HCT116 (cell line): ENCODE measurements at regions not wholly inside any gene's neighbourhood (a gene's known extent, or its start where the extent isn't known, plus 50 kb on each side); places are given as distances from the start of the nearest gene placed in this dataset.

Experiments
- ATAC-seq: fragments of 200-7000 bp; cut with Tn5 transposase; 2 replicates; pipeline ENCODE4 v1.9.1; 2020; ENCODE audit warnings: mild to moderate bottlenecking, moderate library complexity
- BruUV-seq: library from RNA; stranded (reverse); fragments of 400-500 nt; replicated peaks from 2 replicates; lab custom pipeline; 2021; lab: Mats Ljungman, UMichigan
- CTCF ChIA-PET: fragments of 300-600 bp; sonication (Branson Sonifier 250); formaldehyde crosslinking; loops from one replicate; lab custom pipeline; 2021; ENCODE audit warnings: antibody characterized with exemption; lab: Charles Lee
- POLR2A ChIA-PET: fragments of 300-600, 350-600 bp; sonication (Branson Sonifier 250); formaldehyde crosslinking; loops from one replicate; lab custom pipeline; 2021; ENCODE audit warnings: antibody characterized with exemption; lab: Charles Lee
- RAD21 ChIA-PET, 2 experiments: fragments of 300-600 bp; sonication (Branson Sonifier 250); formaldehyde crosslinking; loops; one replicate each; lab custom pipeline; 2023; ENCODE audit warnings: low total read pairs in 2 of 2; ENCODE audit not compliant: uncharacterized antibody in 2 of 2, unreplicated experiment in 2 of 2, low non-redundant PET in 1 of 2; lab: Charles Lee
- DNase-seq: peaks from one replicate; pipeline ENCODE4 v3.0.0-alpha.2; 2010; ENCODE audit warnings: low read depth, low spot score
- H2AFZ ChIP-seq: fragments of 200-600 bp; shearing (Covaris generic), sonication (generic); 2 replicates; pipeline ENCODE4 v1.6.1; 2017; ENCODE audit warnings: low read depth, mixed run types, mixed read lengths, antibody characterized with exemption, low read length; ENCODE audit not compliant: poor library complexity, severe bottlenecking
- H3K27ac ChIP-seq: 2 replicates; pipeline ENCODE4 v1.5.1; 2012; ENCODE audit warnings: low read depth, low read length
- H3K27me3 ChIP-seq: fragments of 200-600 bp; sonication (generic); 2 replicates; pipeline ENCODE4 v1.6.1; 2016; ENCODE audit warnings: mixed run types, low read length, mixed read lengths; ENCODE audit not compliant: insufficient read depth
- H3K36me3 ChIP-seq, 2 experiments: fragments of 200-500 bp in 1 of 2; fragments of 200-600 bp in 1 of 2; sonication (Bioruptor generic) in 1 of 2; sonication (generic) in 1 of 2; 2 replicates each; pipeline versions ENCODE4 v1.5.1 to v1.6.1; 2014 to 2016; ENCODE audit warnings: low read length in 2 of 2, inconsistent platforms in 1 of 2, mixed read lengths in 1 of 2, mixed run types in 1 of 2; ENCODE audit not compliant: insufficient read depth in 2 of 2, control insufficient read depth in 1 of 2
- H3K4me1 ChIP-seq, 2 experiments: fragments of 200-600 bp in 1 of 2; sonication (generic) in 1 of 2; 2 replicates each; pipeline versions ENCODE4 v1.5.1 to v1.6.1; 2012 to 2017; ENCODE audit warnings: low read length in 2 of 2, inconsistent platforms in 1 of 2, mild to moderate bottlenecking in 1 of 2, mixed read lengths in 1 of 2, mixed run types in 1 of 2, moderate library complexity in 1 of 2; ENCODE audit not compliant: insufficient read depth in 2 of 2, control insufficient read depth in 1 of 2
- H3K4me2 ChIP-seq: fragments of 200-600 bp; sonication (generic); 2 replicates; pipeline ENCODE4 v1.6.1; 2017; ENCODE audit warnings: mixed run types, low read length, mixed read lengths
- H3K4me3 ChIP-seq, 2 experiments: fragments of 200-600 bp in 1 of 2; sonication (generic) in 1 of 2; replicated peaks in 1 of 2; 2 replicates each; pipeline ENCODE4 v1.5.1; 2011 to 2016; ENCODE audit warnings: low read length in 2 of 2, control low read depth in 1 of 2, low read depth in 1 of 2, mild to moderate bottlenecking in 1 of 2, mixed read lengths in 1 of 2, mixed run types in 1 of 2
- H3K79me2 ChIP-seq: fragments of 200-600 bp; sonication (generic); 2 replicates; pipeline ENCODE4 v1.6.1; 2017; ENCODE audit warnings: mild to moderate bottlenecking, mixed run types, low read length, moderate library complexity, mixed read lengths; ENCODE audit not compliant: insufficient read depth
- H3K9ac ChIP-seq: fragments of 200-600 bp; sonication (generic); 2 replicates; pipeline ENCODE4 v1.6.1; 2016; ENCODE audit warnings: low read length, mixed read lengths
- H3K9me2 ChIP-seq: fragments of 200-600 bp; sonication (generic), shearing (Covaris generic); 2 replicates; pipeline ENCODE4 v1.6.1; 2017; ENCODE audit warnings: mixed run types, mild to moderate bottlenecking, moderate library complexity; ENCODE audit not compliant: insufficient read depth
- H3K9me3 ChIP-seq, 2 experiments: fragments of 200-500 bp in 1 of 2; fragments of 200-600 bp in 1 of 2; sonication (Bioruptor generic) in 1 of 2; sonication (generic) in 1 of 2; 2 replicates each; pipeline ENCODE4 v1.6.1; 2014 to 2017; ENCODE audit warnings: low read length in 2 of 2, mixed read lengths in 2 of 2, inconsistent platforms in 1 of 2, low read depth in 1 of 2, mild to moderate bottlenecking in 1 of 2, mixed run types in 1 of 2, moderate library complexity in 1 of 2; ENCODE audit not compliant: control insufficient read depth in 1 of 2, insufficient read depth in 1 of 2
- H4K20me1 ChIP-seq: fragments of 200-600 bp; sonication (generic), shearing (Covaris generic); 2 replicates; pipeline ENCODE4 v1.6.1; 2017; ENCODE audit warnings: mixed run types, mild to moderate bottlenecking, moderate library complexity; ENCODE audit not compliant: insufficient read depth
- CBX3 ChIP-seq: IDR thresholded peaks from 2 replicates; pipeline ENCODE4 v1.6.1; 2012; ENCODE audit warnings: low read depth
- CTCF ChIP-seq, 3 experiments: fragments of 200-600 bp in 1 of 3; sonication (generic) in 1 of 3; IDR thresholded peaks in 2 of 3; conservative IDR thresholded peaks in 1 of 3; 2 replicates each; pipeline ENCODE4 v1.5.1; 2012 to 2017; ENCODE audit warnings: low read depth in 2 of 3, low read length in 2 of 3, antibody characterized with exemption in 1 of 3, borderline replicate concordance in 1 of 3, control low read depth in 1 of 3, mild to moderate bottlenecking in 1 of 3, mixed read lengths in 1 of 3, mixed run types in 1 of 3, moderate library complexity in 1 of 3; ENCODE audit not compliant: insufficient read depth in 1 of 3
- EGR1 ChIP-seq: IDR thresholded peaks from 2 replicates; pipeline ENCODE4 v1.6.1; 2012; ENCODE audit warnings: low read depth
- EZH2phosphoT487 ChIP-seq: fragments of 200-600 bp; IDR thresholded peaks from 2 replicates; pipeline ENCODE4 v1.6.1; 2018; ENCODE audit warnings: antibody characterized with exemption, borderline replicate concordance
- FOSL1 ChIP-seq: IDR thresholded peaks from 2 replicates; pipeline ENCODE4 v1.6.1; 2012; ENCODE audit warnings: low read depth
- JUND ChIP-seq: IDR thresholded peaks from 2 replicates; pipeline ENCODE4 v1.6.1; 2012
- MAX ChIP-seq: IDR thresholded peaks from 2 replicates; pipeline ENCODE4 v1.6.1; 2012
- POLR2A ChIP-seq: IDR thresholded peaks from 2 replicates; pipeline ENCODE4 v1.7.0; 2011; ENCODE audit warnings: borderline replicate concordance; ENCODE audit not compliant: insufficient read depth, insufficient read length; ENCODE audit errors: extremely low read depth
- REST ChIP-seq: IDR thresholded peaks from 2 replicates; pipeline ENCODE4 v1.6.1; 2012; ENCODE audit warnings: low read depth
- SIN3A ChIP-seq: IDR thresholded peaks from 2 replicates; pipeline ENCODE4 v1.6.1; 2012; ENCODE audit warnings: low read depth
- SP1 ChIP-seq: IDR thresholded peaks from 2 replicates; pipeline ENCODE4 v1.6.1; 2012; ENCODE audit warnings: low read depth
- SRF ChIP-seq: IDR thresholded peaks from 2 replicates; pipeline ENCODE4 v1.6.1; 2012; ENCODE audit warnings: low read depth
- YY1 ChIP-seq: IDR thresholded peaks from 2 replicates; pipeline ENCODE4 v1.6.1; 2011; ENCODE audit warnings: low read length, low read depth, moderate library complexity, mild to moderate bottlenecking; ENCODE audit not compliant: insufficient replicate concordance; ENCODE audit errors: extremely low read depth
- intact Hi-C: fragments of 100-400 bp; cut with micrococcal nuclease; formaldehyde crosslinking; loops from 2 replicates; pipeline ENCODE4 v1.10.0; 2022

- Histone ChIP-seq H3K27ac (no peak overlapping the region), H3K9me2 (no peaks in the 10 kb centered on the region)
- BruUV-seq, result no TSS peak
These were observed 309.1 kb upstream of the COL3A1 start for GRCh38 chr2:188664951-188665595.

GRCh38 chr2:188665727-188666304 lies 308.4 kb upstream of the COL3A1 start:
- Histone ChIP-seq H3K79me2 (no peaks in the 10 kb centered on the region), H3K4me1 (peaks cover 6 to 10% of the 10 kb centered on the region in 2 experiments; a peak in 3 of 4 replicates), H3K9ac (no peak overlapping the region), H3K4me3 (no peak overlapping the region), H3K27me3 (no peaks in the 10 kb centered on the region), H3K36me3 (no peaks in the 10 kb centered on the region), H3K9me2 (no peaks in the 10 kb centered on the region), H3K27ac (no peak overlapping the region), H3K4me2 (no peak overlapping the region), H4K20me1 (no peaks in the 10 kb centered on the region), H3K9me3 (no peaks in the 10 kb centered on the region), H2AFZ (no peak overlapping the region)
- CTCF ChIA-PET, result interaction anchor here (0.8 kb wide), 1 partner anchor 11 kb away, joined by 3 read pairs; no protein-coding TSS in a partner anchor
- ATAC-seq, result no peak
- POLR2A ChIA-PET, result no interaction called here
- RAD21 ChIA-PET, result no interaction called here
- BruUV-seq, result no TSS peak
- no peak for DNase-seq
- intact Hi-C loops, result no loop called here
- no peak for TF ChIP-seq CBX3
- TF ChIP-seq JUND, result no peak
- TF ChIP-seq SIN3A, result no peak
- no peak for TF ChIP-seq MAX
- no peak for TF ChIP-seq REST
- no peak for TF ChIP-seq CTCF (IDR thresholded peaks at IDR 0.05 in 2 of 3, conservative IDR thresholded peaks at IDR 0.05 in 1 of 3; ENCODE audit: borderline replicate concordance in 1 of 3, insufficient read depth in 1 of 3, low read depth in 2 of 3, low read length in 2 of 3)
- TF ChIP-seq POLR2A, result no peak
- no peak for TF ChIP-seq SRF
- TF ChIP-seq FOSL1, result no peak
- TF ChIP-seq YY1, result no peak

More at GRCh38 chr2:188664951-188665595, 309.1 kb upstream of the COL3A1 start:
- Histone ChIP-seq H3K9me3 (no peaks in the 10 kb centered on the region), H3K36me3 (no peaks in the 10 kb centered on the region), H4K20me1 (no peaks in the 10 kb centered on the region), H2AFZ (no peak overlapping the region), H3K4me2 (no peak overlapping the region), H3K4me3 (no peak overlapping the region), H3K27me3 (no peaks in the 10 kb centered on the region), H3K9ac (no peak overlapping the region), H3K79me2 (no peaks in the 10 kb centered on the region), H3K4me1 (peaks cover 6 to 10% of the 10 kb centered on the region in 2 experiments; a peak in 3 of 4 replicates)
- no peak for ATAC-seq
- DNase-seq, result no peak
- TF ChIP-seq SIN3A (no peak), FOSL1 (no peak), SP1 (no peak), EZH2phosphoT487 (no peak), EGR1 (no peak)
- intact Hi-C loops, result no loop called here
- RAD21 ChIA-PET, result no interaction called here
- POLR2A ChIA-PET, result no interaction called here
- CTCF ChIA-PET, result interaction anchor here (0.8 kb wide), 1 partner anchor 10 kb away, joined by 3 read pairs; no protein-coding TSS in a partner anchor
